ENCODE measurements at regions not wholly inside any gene's neighbourhood (a gene's known extent, or its start where the extent isn't known, plus 50 kb on each side); places are given as distances from the start of the nearest gene placed in this dataset.

- TF ChIP-seq ZNF207 (IDR thresholded peaks at IDR 0.05; ENCODE audit: borderline replicate concordance) (no peak), CREM (IDR thresholded peaks at IDR 0.05) (no peak), CREM (CRISPR knock-in tag; IDR thresholded peaks at IDR 0.05) (no peak)
- TF ChIP-seq, protein P1, sequence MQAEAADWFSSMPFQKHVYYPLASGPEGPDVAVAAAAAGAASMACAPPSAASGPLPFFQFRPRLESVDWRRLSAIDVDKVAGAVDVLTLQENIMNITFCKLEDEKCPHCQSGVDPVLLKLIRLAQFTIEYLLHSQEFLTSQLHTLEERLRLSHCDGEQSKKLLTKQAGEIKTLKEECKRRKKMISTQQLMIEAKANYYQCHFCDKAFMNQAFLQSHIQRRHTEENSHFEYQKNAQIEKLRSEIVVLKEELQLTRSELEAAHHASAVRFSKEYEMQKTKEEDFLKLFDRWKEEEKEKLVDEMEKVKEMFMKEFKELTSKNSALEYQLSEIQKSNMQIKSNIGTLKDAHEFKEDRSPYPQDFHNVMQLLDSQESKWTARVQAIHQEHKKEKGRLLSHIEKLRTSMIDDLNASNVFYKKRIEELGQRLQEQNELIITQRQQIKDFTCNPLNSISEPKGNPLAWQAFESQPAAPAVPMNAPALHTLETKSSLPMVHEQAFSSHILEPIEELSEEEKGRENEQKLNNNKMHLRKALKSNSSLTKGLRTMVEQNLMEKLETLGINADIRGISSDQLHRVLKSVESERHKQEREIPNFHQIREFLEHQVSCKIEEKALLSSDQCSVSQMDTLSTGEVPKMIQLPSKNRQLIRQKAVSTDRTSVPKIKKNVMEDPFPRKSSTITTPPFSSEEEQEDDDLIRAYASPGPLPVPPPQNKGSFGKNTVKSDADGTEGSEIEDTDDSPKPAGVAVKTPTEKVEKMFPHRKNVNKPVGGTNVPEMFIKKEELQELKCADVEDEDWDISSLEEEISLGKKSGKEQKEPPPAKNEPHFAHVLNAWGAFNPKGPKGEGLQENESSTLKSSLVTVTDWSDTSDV (CRISPR knock-in tag; IDR thresholded peaks at IDR 0.05), result no peak
These were observed 80.3 kb upstream of the LYZL2 start for GRCh38 chr10:30709700-30710358.

All from HepG2 (cell line).